Sigmoid colon (tissue), 3 donors: ENCODE measurements at regions not wholly inside any gene's neighbourhood (a gene's known extent, or its start where the extent isn't known, plus 50 kb on each side); places are given as distances from the start of the nearest gene placed in this dataset.

ENCODE experiments used
- POLR2A ChIP-seq, 2 donors: fragments of 450-650 bp; IDR thresholded peaks; one replicate each; pipeline ENCODE4 v1.6.1; 2016; ENCODE audit warnings: antibody characterized with exemption in 2 of 2, mild to moderate bottlenecking in 2 of 2, moderate library complexity in 2 of 2
- TF ChIP-seq, protein P1 (sequence below), 4 experiments: fragments of 450-650 bp in 3 of 4; fragments of 200-600 bp in 1 of 4; IDR thresholded peaks; one replicate each; pipeline ENCODE4 v1.5.1; 2016 to 2019; ENCODE audit warnings: antibody characterized with exemption in 4 of 4, mild to moderate bottlenecking in 3 of 4, moderate library complexity in 2 of 4

GRCh38 chr11:101269990-101270660 is 140.5 kb upstream of the PGR start:
- TF ChIP-seq, protein P1, sequence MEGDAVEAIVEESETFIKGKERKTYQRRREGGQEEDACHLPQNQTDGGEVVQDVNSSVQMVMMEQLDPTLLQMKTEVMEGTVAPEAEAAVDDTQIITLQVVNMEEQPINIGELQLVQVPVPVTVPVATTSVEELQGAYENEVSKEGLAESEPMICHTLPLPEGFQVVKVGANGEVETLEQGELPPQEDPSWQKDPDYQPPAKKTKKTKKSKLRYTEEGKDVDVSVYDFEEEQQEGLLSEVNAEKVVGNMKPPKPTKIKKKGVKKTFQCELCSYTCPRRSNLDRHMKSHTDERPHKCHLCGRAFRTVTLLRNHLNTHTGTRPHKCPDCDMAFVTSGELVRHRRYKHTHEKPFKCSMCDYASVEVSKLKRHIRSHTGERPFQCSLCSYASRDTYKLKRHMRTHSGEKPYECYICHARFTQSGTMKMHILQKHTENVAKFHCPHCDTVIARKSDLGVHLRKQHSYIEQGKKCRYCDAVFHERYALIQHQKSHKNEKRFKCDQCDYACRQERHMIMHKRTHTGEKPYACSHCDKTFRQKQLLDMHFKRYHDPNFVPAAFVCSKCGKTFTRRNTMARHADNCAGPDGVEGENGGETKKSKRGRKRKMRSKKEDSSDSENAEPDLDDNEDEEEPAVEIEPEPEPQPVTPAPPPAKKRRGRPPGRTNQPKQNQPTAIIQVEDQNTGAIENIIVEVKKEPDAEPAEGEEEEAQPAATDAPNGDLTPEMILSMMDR (IDR thresholded peaks at IDR 0.05), result no peak
- TF ChIP-seq POLR2A (IDR thresholded peaks at IDR 0.05), result no peak
